ENCODE measurements at regions not wholly inside any gene's neighbourhood (a gene's known extent, or its start where the extent isn't known, plus 50 kb on each side); places are given as distances from the start of the nearest gene placed in this dataset.

- no peaks in the 10 kb centered on the region for H3K36me3 Mint-ChIP-seq (ENCODE audit: insufficient read depth, unreplicated experiment)
- intact Hi-C loops (cut with micrococcal nuclease), result no loop called here
- no peak for TF ChIP-seq CTCF (IDR thresholded peaks at IDR 0.05; ENCODE audit: unreplicated experiment)
- no peaks in the 10 kb centered on the region for H3K9me3 Mint-ChIP-seq (ENCODE audit: unreplicated experiment)
- H3K27me3 Mint-ChIP-seq (ENCODE audit: insufficient read depth, unreplicated experiment), result no peaks in the 10 kb centered on the region
- DNase-seq (ENCODE audit: unreplicated experiment), result no peak
- ChIA-PET POLR2A (interaction anchor here (0.7 kb wide), 1 partner anchor 361 kb away, joined by 4 read pairs; no protein-coding TSS in a partner anchor), CTCF (no interaction called here)
- BruUV-seq (replicated peaks), result no TSS peak
- H3K4me3 Mint-ChIP-seq (ENCODE audit: unreplicated experiment), result no peak overlapping the region
- no peaks in the 10 kb centered on the region for H3K4me1 Mint-ChIP-seq (ENCODE audit: insufficient read depth, unreplicated experiment)
- no peak overlapping the region for H3K27ac Mint-ChIP-seq (ENCODE audit: low read depth, unreplicated experiment)
Observed at GRCh38 chr6:22682979-22683378, 113.6 kb downstream of the HDGFL1 start.

GRCh38 chr6:22690446-22690845 lies 121.1 kb downstream of the HDGFL1 start:
- H3K27ac Mint-ChIP-seq (ENCODE audit: low read depth, unreplicated experiment), result no peak overlapping the region
- BruUV-seq (replicated peaks), result no TSS peak
- no peak for TF ChIP-seq CTCF (IDR thresholded peaks at IDR 0.05; ENCODE audit: unreplicated experiment)
- no peaks in the 10 kb centered on the region for H3K27me3 Mint-ChIP-seq (ENCODE audit: insufficient read depth, unreplicated experiment)
- DNase-seq (ENCODE audit: unreplicated experiment), result no peak
- ChIA-PET POLR2A (no interaction called here), CTCF (interaction anchor here (0.7 kb wide), 1 partner anchor 1666 kb away, joined by 4 read pairs; no protein-coding TSS in a partner anchor)
- intact Hi-C loops (cut with micrococcal nuclease), result no loop called here
- no peaks in the 10 kb centered on the region for H3K4me1 Mint-ChIP-seq (ENCODE audit: insufficient read depth, unreplicated experiment)
- H3K4me3 Mint-ChIP-seq (ENCODE audit: unreplicated experiment), result no peak overlapping the region
- H3K36me3 Mint-ChIP-seq (ENCODE audit: insufficient read depth, unreplicated experiment), result no peaks in the 10 kb centered on the region
- no peaks in the 10 kb centered on the region for H3K9me3 Mint-ChIP-seq (ENCODE audit: unreplicated experiment)

GRCh38 chr6:22694092-22694724 lies 124.8 kb downstream of the HDGFL1 start:
- POLR2A ChIA-PET, result no interaction called here
- TF ChIP-seq CTCF (IDR thresholded peaks at IDR 0.05; ENCODE audit: unreplicated experiment), result no peak

GRCh38 chr6:22696481-22696880 lies 127.1 kb downstream of the HDGFL1 start:
- H3K36me3 Mint-ChIP-seq (ENCODE audit: insufficient read depth, unreplicated experiment), result no peaks in the 10 kb centered on the region
- DNase-seq (ENCODE audit: unreplicated experiment), result no peak
- ChIA-PET CTCF (interaction anchor here (0.7 kb wide), 2 partner anchors 42 to 997 kb away, joined by 3 read pairs; no protein-coding TSS in a partner anchor), POLR2A (no interaction called here)
- H3K4me3 Mint-ChIP-seq (ENCODE audit: unreplicated experiment), result no peak overlapping the region
- intact Hi-C loops (cut with micrococcal nuclease), result no loop called here
- TF ChIP-seq CTCF (IDR thresholded peaks at IDR 0.05; ENCODE audit: unreplicated experiment), result no peak
- no TSS peak for BruUV-seq (replicated peaks)
- H3K4me1 Mint-ChIP-seq (ENCODE audit: insufficient read depth, unreplicated experiment), result no peaks in the 10 kb centered on the region
- no peaks in the 10 kb centered on the region for H3K27me3 Mint-ChIP-seq (ENCODE audit: insufficient read depth, unreplicated experiment)
- no peak overlapping the region for H3K27ac Mint-ChIP-seq (ENCODE audit: low read depth, unreplicated experiment)
- H3K9me3 Mint-ChIP-seq (ENCODE audit: unreplicated experiment), result no peaks in the 10 kb centered on the region

More at GRCh38 chr6:22694092-22694724, 124.8 kb downstream of the HDGFL1 start:
- no peak overlapping the region for H3K4me3 Mint-ChIP-seq (ENCODE audit: unreplicated experiment)
- no peak overlapping the region for H3K27ac Mint-ChIP-seq (ENCODE audit: low read depth, unreplicated experiment)
- H3K27me3 Mint-ChIP-seq (ENCODE audit: insufficient read depth, unreplicated experiment), result no peaks in the 10 kb centered on the region
- CTCF ChIA-PET, result no interaction called here
- intact Hi-C loops (cut with micrococcal nuclease), result no loop called here
- no peaks in the 10 kb centered on the region for H3K36me3 Mint-ChIP-seq (ENCODE audit: insufficient read depth, unreplicated experiment)
- H3K4me1 Mint-ChIP-seq (ENCODE audit: insufficient read depth, unreplicated experiment), result no peaks in the 10 kb centered on the region
- H3K9me3 Mint-ChIP-seq (ENCODE audit: unreplicated experiment), result no peaks in the 10 kb centered on the region
- BruUV-seq (replicated peaks), result no TSS peak
- DNase-seq (ENCODE audit: unreplicated experiment), result no peak
